GM19023 (cell line): ENCODE measurements at regions not wholly inside any gene's neighbourhood (a gene's known extent, or its start where the extent isn't known, plus 50 kb on each side); places are given as distances from the start of the nearest gene placed in this dataset.

Experiments used
- ATAC-seq: cut with Tn5 transposase; IDR thresholded peaks from one replicate; pipeline ENCODE4 v1.9.1; 2021; ENCODE audit warnings: mild to moderate bottlenecking, moderate library complexity; ENCODE audit not compliant: unreplicated experiment

GRCh38 chr11:22497474-22497873 is 128.1 kb downstream of the FANCF start:
- ATAC-seq: no peak

GRCh38 chr11:22491555-22492225 is 133.9 kb downstream of the FANCF start:
- ATAC-seq: no peak

GRCh38 chr11:22479971-22480720 is 142.0 kb downstream of the SLC17A6 start:
- no peak for ATAC-seq

GRCh38 chr11:22479208-22479607 is 141.0 kb downstream of the SLC17A6 start:
- ATAC-seq: no peak

GRCh38 chr11:22478169-22478568 is 140.0 kb downstream of the SLC17A6 start:
- ATAC-seq: no peak

- no peak for ATAC-seq
These were observed 139.1 kb downstream of the SLC17A6 start for GRCh38 chr11:22477312-22477711.

GRCh38 chr11:22476589-22476988 is 138.4 kb downstream of the SLC17A6 start:
- ATAC-seq: no peak

GRCh38 chr11:22474616-22475015 is 136.4 kb downstream of the SLC17A6 start:
- no peak for ATAC-seq

- ATAC-seq: no peak
These were observed 135.4 kb downstream of the SLC17A6 start for GRCh38 chr11:22473586-22473985.

GRCh38 chr11:22472306-22472705 is 134.1 kb downstream of the SLC17A6 start:
- ATAC-seq: no peak

- ATAC-seq: no peak
These were observed 133.2 kb downstream of the SLC17A6 start for GRCh38 chr11:22471385-22471784.

- no peak for ATAC-seq
These were observed 129.6 kb downstream of the SLC17A6 start for GRCh38 chr11:22467741-22468140.

GRCh38 chr11:22467248-22467647 is 129.1 kb downstream of the SLC17A6 start:
- no peak for ATAC-seq

- no peak for ATAC-seq
These were observed 128.6 kb downstream of the SLC17A6 start for GRCh38 chr11:22466809-22467208.

GRCh38 chr11:22466351-22466750 is 128.2 kb downstream of the SLC17A6 start:
- no peak for ATAC-seq

GRCh38 chr11:22465620-22466019 is 127.4 kb downstream of the SLC17A6 start:
- no peak for ATAC-seq

- ATAC-seq: no peak
These were observed 123.4 kb downstream of the SLC17A6 start for GRCh38 chr11:22461626-22462025.

- ATAC-seq: no peak
These were observed 122.0 kb downstream of the SLC17A6 start for GRCh38 chr11:22460181-22460580.

GRCh38 chr11:22459048-22459447 is 120.9 kb downstream of the SLC17A6 start:
- ATAC-seq: no peak

GRCh38 chr11:22458161-22458560 is 120.0 kb downstream of the SLC17A6 start:
- no peak for ATAC-seq

GRCh38 chr11:22456993-22457762 is 119.0 kb downstream of the SLC17A6 start:
- no peak for ATAC-seq
